Mesendoderm (in vitro differentiated cells): ENCODE measurements at regions not wholly inside any gene's neighbourhood (a gene's known extent, or its start where the extent isn't known, plus 50 kb on each side); places are given as distances from the start of the nearest gene placed in this dataset.

Experiments
- DNase-seq: peaks from one replicate; pipeline ENCODE4 v3.0.0; 2013
- H2AK5ac ChIP-seq: 2 replicates; pipeline ENCODE4 v1.6.1; 2013; ENCODE audit warnings: low read length, inconsistent platforms
- H2BK120ac ChIP-seq: 2 replicates; pipeline ENCODE4 v1.6.1; 2013; ENCODE audit warnings: low read depth, mild to moderate bottlenecking, low read length, moderate library complexity, mixed read lengths
- H2BK15ac ChIP-seq: replicated peaks from 2 replicates; pipeline ENCODE4 v1.6.1; 2013; ENCODE audit warnings: low read depth, mild to moderate bottlenecking, moderate library complexity
- H2BK5ac ChIP-seq: 2 replicates; pipeline ENCODE4 v1.6.1; 2013; ENCODE audit warnings: low read length, inconsistent platforms
- H3K18ac ChIP-seq: 2 replicates; pipeline ENCODE4 v1.6.1; 2013; ENCODE audit warnings: mild to moderate bottlenecking, low read length, mixed read lengths
- H3K23ac ChIP-seq: one replicate; pipeline ENCODE4 v1.6.1; 2013; ENCODE audit warnings: low read length
- H3K27ac ChIP-seq: 2 replicates; pipeline ENCODE4 v1.5.1; 2013; ENCODE audit warnings: low read depth, mild to moderate bottlenecking, inconsistent platforms, low read length, moderate library complexity
- H3K27me3 ChIP-seq: 2 replicates; pipeline ENCODE4 v1.6.1; 2013; ENCODE audit warnings: low read length, control low read depth, mild to moderate bottlenecking, inconsistent platforms; ENCODE audit not compliant: insufficient read depth, poor library complexity
- H3K36me3 ChIP-seq: 2 replicates; pipeline ENCODE4 v1.6.1; 2013; ENCODE audit warnings: low read length, inconsistent platforms; ENCODE audit not compliant: control insufficient read depth, insufficient read depth
- H3K4ac ChIP-seq: one replicate; pipeline ENCODE4 v1.6.1; 2013; ENCODE audit warnings: low read depth, mild to moderate bottlenecking, low read length, moderate library complexity
- H3K4me1 ChIP-seq: 2 replicates; pipeline ENCODE4 v1.6.1; 2013; ENCODE audit warnings: low read depth, low read length, inconsistent platforms; ENCODE audit not compliant: control insufficient read depth
- H3K4me2 ChIP-seq: 2 replicates; pipeline ENCODE4 v1.6.1; 2013; ENCODE audit warnings: low read length
- H3K4me3 ChIP-seq: 2 replicates; pipeline ENCODE4 v1.5.1; 2013; ENCODE audit warnings: mild to moderate bottlenecking, low read length
- H3K56ac ChIP-seq: one replicate; pipeline ENCODE4 v1.6.1; 2013; ENCODE audit warnings: low read length
- H3K79me1 ChIP-seq: 2 replicates; pipeline ENCODE4 v1.6.1; 2013; ENCODE audit warnings: low read length, inconsistent platforms
- H3K79me2 ChIP-seq: 2 replicates; pipeline ENCODE4 v1.6.1; 2013; ENCODE audit warnings: mild to moderate bottlenecking, low read length; ENCODE audit not compliant: control insufficient read depth, insufficient read depth
- H3K9ac ChIP-seq: 2 replicates; pipeline ENCODE4 v1.6.1; 2013; ENCODE audit warnings: low read length, inconsistent platforms
- H4K5ac ChIP-seq: one replicate; pipeline ENCODE4 v1.6.1; 2013; ENCODE audit warnings: low read length
- H4K8ac ChIP-seq: one replicate; pipeline ENCODE4 v1.6.1; 2013; ENCODE audit warnings: low read depth, mild to moderate bottlenecking, control low read depth, low read length, moderate library complexity
- WGBS: extraction: QIAGEN DNeasy Blood & Tissue Kit; methylation state at CpG from one replicate; pipeline ENCODE4 v1.1.7; 2013; ENCODE audit warnings: low lambda C conversion rate, missing lambda C conversion rate; ENCODE audit not compliant: insufficient coverage; ENCODE audit errors: extremely low coverage; 5-methylcytosine and 5-hydroxymethylcytosine counted together

- H3K79me1 ChIP-seq: no peaks in the 10 kb centered on the region
- H3K27ac ChIP-seq: no peak overlapping the region
- WGBS: no CpG with 5 or more reads among the region's 13 CpGs
Measured at GRCh38 chr1:60866226-60866900, 216.0 kb upstream of the NFIA start.

GRCh38 chr1:60865166-60865565 is 217.2 kb upstream of the NFIA start:
- no peaks in the 10 kb centered on the region for H3K4me1 ChIP-seq
- H3K4me3 ChIP-seq: no peak overlapping the region
- no peaks in the 10 kb centered on the region for H3K79me1 ChIP-seq
- no peak overlapping the region for H3K4ac ChIP-seq
- H2AK5ac ChIP-seq: no peak overlapping the region
- no peak for DNase-seq
- no peak overlapping the region for H3K23ac ChIP-seq
- H3K18ac ChIP-seq: no peak overlapping the region
- no peak overlapping the region for H2BK120ac ChIP-seq
- no peak overlapping the region for H4K8ac ChIP-seq
- no peaks in the 10 kb centered on the region for H3K36me3 ChIP-seq
- H2BK15ac ChIP-seq: no peak overlapping the region
- no peak overlapping the region for H3K56ac ChIP-seq
- H3K27me3 ChIP-seq: no peaks in the 10 kb centered on the region
- no peak overlapping the region for H3K27ac ChIP-seq
- no peak overlapping the region for H3K9ac ChIP-seq
- H3K79me2 ChIP-seq: no peaks in the 10 kb centered on the region
- H4K5ac ChIP-seq: no peak overlapping the region
- no peak overlapping the region for H2BK5ac ChIP-seq
- no CpG with 5 or more reads among the region's 8 CpGs for WGBS
- no peak overlapping the region for H3K4me2 ChIP-seq

More at GRCh38 chr1:60866226-60866900, 216.0 kb upstream of the NFIA start:
- Histone ChIP-seq H3K23ac (no peak overlapping the region), H3K4ac (no peak overlapping the region), H3K56ac (no peak overlapping the region), H4K5ac (no peak overlapping the region), H3K4me3 (no peak overlapping the region), H3K27me3 (no peaks in the 10 kb centered on the region), H2BK5ac (no peak overlapping the region), H2AK5ac (no peak overlapping the region), H2BK15ac (no peak overlapping the region), H3K9ac (no peak overlapping the region), H3K79me2 (no peaks in the 10 kb centered on the region), H2BK120ac (peak overlapping the region; percentile 23), H3K4me2 (no peak overlapping the region), H4K8ac (no peak overlapping the region), H3K36me3 (no peaks in the 10 kb centered on the region), H3K18ac (no peak overlapping the region), H3K4me1 (peaks cover 10% of the 10 kb centered on the region)
- DNase-seq: no peak

GRCh38 chr1:60864722-60865121 is 217.6 kb upstream of the NFIA start:
- Histone ChIP-seq H3K18ac (no peak overlapping the region), H3K9ac (no peak overlapping the region), H3K4me3 (no peak overlapping the region), H2BK120ac (no peak overlapping the region), H2AK5ac (no peak overlapping the region), H3K79me1 (no peaks in the 10 kb centered on the region), H3K27me3 (no peaks in the 10 kb centered on the region), H3K56ac (no peak overlapping the region), H2BK15ac (no peak overlapping the region), H3K4ac (no peak overlapping the region), H4K8ac (no peak overlapping the region), H3K4me2 (no peak overlapping the region), H3K27ac (no peak overlapping the region), H3K79me2 (no peaks in the 10 kb centered on the region), H2BK5ac (no peak overlapping the region), H3K23ac (no peak overlapping the region), H4K5ac (no peak overlapping the region), H3K4me1 (no peaks in the 10 kb centered on the region), H3K36me3 (no peaks in the 10 kb centered on the region)
- WGBS: no CpG with 5 or more reads among the region's 5 CpGs
- no peak for DNase-seq

- no CpG with 5 or more reads among the region's 1 CpG for WGBS
- Histone ChIP-seq H3K79me1 (no peaks in the 10 kb centered on the region), H3K36me3 (no peaks in the 10 kb centered on the region), H3K4me1 (no peaks in the 10 kb centered on the region), H3K27me3 (no peaks in the 10 kb centered on the region), H3K9ac (no peak overlapping the region), H2AK5ac (no peak overlapping the region), H4K8ac (no peak overlapping the region), H3K4ac (no peak overlapping the region), H2BK5ac (no peak overlapping the region), H3K79me2 (no peaks in the 10 kb centered on the region), H2BK15ac (no peak overlapping the region), H3K4me2 (no peak overlapping the region), H2BK120ac (no peak overlapping the region), H3K4me3 (no peak overlapping the region), H3K23ac (no peak overlapping the region), H3K18ac (no peak overlapping the region), H4K5ac (no peak overlapping the region), H3K27ac (no peak overlapping the region), H3K56ac (no peak overlapping the region)
- DNase-seq: no peak
Measured at GRCh38 chr1:60863131-60863530, 219.2 kb upstream of the NFIA start.

GRCh38 chr1:60861961-60862567 is 220.3 kb upstream of the NFIA start:
- Histone ChIP-seq H3K36me3 (no peaks in the 10 kb centered on the region), H3K4ac (no peak overlapping the region), H2BK120ac (no peak overlapping the region), H3K4me3 (no peak overlapping the region), H2BK5ac (no peak overlapping the region), H3K4me1 (no peaks in the 10 kb centered on the region), H3K18ac (peak overlapping the region; percentile 25), H3K9ac (no peak overlapping the region), H3K27ac (no peak overlapping the region), H4K8ac (no peak overlapping the region), H3K56ac (no peak overlapping the region), H3K23ac (no peak overlapping the region), H2BK15ac (no peak overlapping the region), H4K5ac (no peak overlapping the region), H3K27me3 (no peaks in the 10 kb centered on the region), H2AK5ac (no peak overlapping the region), H3K4me2 (no peak overlapping the region), H3K79me2 (no peaks in the 10 kb centered on the region), H3K79me1 (no peaks in the 10 kb centered on the region)
- no CpG with 5 or more reads among the region's 5 CpGs for WGBS
- DNase-seq: no peak

- H2AK5ac ChIP-seq: no peak overlapping the region
- no peak overlapping the region for H4K5ac ChIP-seq
- no peaks in the 10 kb centered on the region for H3K4me1 ChIP-seq
- H3K18ac ChIP-seq: no peak overlapping the region
- no peaks in the 10 kb centered on the region for H3K27me3 ChIP-seq
- H3K23ac ChIP-seq: no peak overlapping the region
- DNase-seq: no peak
- no peak overlapping the region for H4K8ac ChIP-seq
- no peak overlapping the region for H3K4me2 ChIP-seq
- no peak overlapping the region for H2BK5ac ChIP-seq
- no peaks in the 10 kb centered on the region for H3K79me1 ChIP-seq
- H3K4ac ChIP-seq: no peak overlapping the region
- H3K27ac ChIP-seq: no peak overlapping the region
- H2BK120ac ChIP-seq: no peak overlapping the region
- H3K9ac ChIP-seq: no peak overlapping the region
- H2BK15ac ChIP-seq: no peak overlapping the region
- no peaks in the 10 kb centered on the region for H3K36me3 ChIP-seq
- H3K79me2 ChIP-seq: no peaks in the 10 kb centered on the region
- no CpG with 5 or more reads among the region's 2 CpGs for WGBS
- no peak overlapping the region for H3K4me3 ChIP-seq
- no peak overlapping the region for H3K56ac ChIP-seq
Measured at GRCh38 chr1:60859111-60859510, 223.2 kb upstream of the NFIA start.
